ENCODE measurements at regions not wholly inside any gene's neighbourhood (a gene's known extent, or its start where the extent isn't known, plus 50 kb on each side); places are given as distances from the start of the nearest gene placed in this dataset.

- dilution Hi-C loops (cut with MboI; ENCODE audit: extremely low pct_ligation_motif_present, low sequenced_read_pairs) (no loop called here), intact Hi-C loops (cut with micrococcal nuclease) (no loop called here)
- no peak overlapping the region for H3K4me3 ChIP-seq (replicated peaks in 1 of 3; ENCODE audit: insufficient read depth in 1 of 3, low read depth in 1 of 3, low read length in 3 of 3)
- no peak overlapping the region for H3K4me2 ChIP-seq (ENCODE audit: insufficient read depth, low read length)
- no peaks in the 10 kb centered on the region for H3K36me3 ChIP-seq (ENCODE audit: control insufficient read depth in 2 of 2, extremely low read depth in 1 of 2, insufficient read depth in 2 of 2, low read length in 2 of 2)
- BruUV-seq (replicated peaks) = no TSS peak
- H3K9ac ChIP-seq (replicated peaks; ENCODE audit: extremely low read depth, insufficient read depth, low read length) = no peak overlapping the region
- H3K4me1 ChIP-seq (ENCODE audit: control insufficient read depth, extremely low read depth, insufficient read depth, low read length) = no peaks in the 10 kb centered on the region
- H4K20me1 ChIP-seq (replicated peaks; ENCODE audit: control insufficient read depth, extremely low read depth, insufficient read depth, low read length) = no peaks in the 10 kb centered on the region
- H3K9me1 ChIP-seq (replicated peaks; ENCODE audit: control insufficient read depth, extremely low read depth, insufficient read depth, low read length) = no peaks in the 10 kb centered on the region
- no peaks in the 10 kb centered on the region for H3K27me3 ChIP-seq (ENCODE audit: control insufficient read depth in 2 of 2, insufficient read depth in 2 of 2, low read length in 2 of 2)
- ChIA-PET CTCF (no interaction called here), POLR2A (no interaction called here)
- H3K9me3 ChIP-seq (replicated peaks; ENCODE audit: control insufficient read depth, insufficient read depth, low read length) = no peaks in the 10 kb centered on the region
- TF ChIP-seq EZH2 (IDR thresholded peaks at IDR 0.05; ENCODE audit: borderline replicate concordance, low read depth, low read length, severe bottlenecking) (no peak), POLR2AphosphoS5 (IDR thresholded peaks at IDR 0.05; ENCODE audit: insufficient read depth, low read depth, low read length) (no peak), POLR2A (IDR thresholded peaks at IDR 0.05; ENCODE audit: low read depth, low read length) (no peak)
- FAIRE-seq (no peak), DNase-seq (ENCODE audit: low read depth, low spot score) (no peak)
- no peaks in the 10 kb centered on the region for H3K79me2 ChIP-seq (ENCODE audit: control insufficient read depth, insufficient read depth, low read length)
- H2AFZ ChIP-seq (ENCODE audit: low read depth, low read length) = no peak overlapping the region
- H3K27ac ChIP-seq (ENCODE audit: insufficient read depth, low read depth, low read length) = no peak overlapping the region
Measured at GRCh38 chr4:8742546-8742945, 129.1 kb downstream of the HMX1 start.

GRCh38 chr4:8741513-8742226 lies 130.0 kb downstream of the HMX1 start:
- Histone ChIP-seq H3K36me3 (ENCODE audit: control insufficient read depth in 2 of 2, extremely low read depth in 1 of 2, insufficient read depth in 2 of 2, low read length in 2 of 2) (no peaks in the 10 kb centered on the region), H3K27me3 (ENCODE audit: control insufficient read depth in 2 of 2, insufficient read depth in 2 of 2, low read length in 2 of 2) (no peaks in the 10 kb centered on the region), H3K4me2 (ENCODE audit: insufficient read depth, low read length) (no peak overlapping the region), H3K4me1 (ENCODE audit: control insufficient read depth, extremely low read depth, insufficient read depth, low read length) (no peaks in the 10 kb centered on the region), H3K79me2 (ENCODE audit: control insufficient read depth, insufficient read depth, low read length) (no peaks in the 10 kb centered on the region), H3K9ac (replicated peaks; ENCODE audit: extremely low read depth, insufficient read depth, low read length) (no peak overlapping the region), H4K20me1 (replicated peaks; ENCODE audit: control insufficient read depth, extremely low read depth, insufficient read depth, low read length) (no peaks in the 10 kb centered on the region), H3K9me3 (replicated peaks; ENCODE audit: control insufficient read depth, insufficient read depth, low read length) (no peaks in the 10 kb centered on the region), H3K9me1 (replicated peaks; ENCODE audit: control insufficient read depth, extremely low read depth, insufficient read depth, low read length) (no peaks in the 10 kb centered on the region), H2AFZ (ENCODE audit: low read depth, low read length) (no peak overlapping the region), H3K4me3 (replicated peaks in 1 of 3; ENCODE audit: insufficient read depth in 1 of 3, low read depth in 1 of 3, low read length in 3 of 3) (no peak overlapping the region), H3K27ac (ENCODE audit: insufficient read depth, low read depth, low read length) (no peak overlapping the region)
- BruUV-seq (replicated peaks) = no TSS peak
- no peak for TF ChIP-seq GATA2 (IDR thresholded peaks at IDR 0.05; ENCODE audit: insufficient read depth, insufficient read length, low read depth, low read length)
- TF ChIP-seq, protein P1, sequence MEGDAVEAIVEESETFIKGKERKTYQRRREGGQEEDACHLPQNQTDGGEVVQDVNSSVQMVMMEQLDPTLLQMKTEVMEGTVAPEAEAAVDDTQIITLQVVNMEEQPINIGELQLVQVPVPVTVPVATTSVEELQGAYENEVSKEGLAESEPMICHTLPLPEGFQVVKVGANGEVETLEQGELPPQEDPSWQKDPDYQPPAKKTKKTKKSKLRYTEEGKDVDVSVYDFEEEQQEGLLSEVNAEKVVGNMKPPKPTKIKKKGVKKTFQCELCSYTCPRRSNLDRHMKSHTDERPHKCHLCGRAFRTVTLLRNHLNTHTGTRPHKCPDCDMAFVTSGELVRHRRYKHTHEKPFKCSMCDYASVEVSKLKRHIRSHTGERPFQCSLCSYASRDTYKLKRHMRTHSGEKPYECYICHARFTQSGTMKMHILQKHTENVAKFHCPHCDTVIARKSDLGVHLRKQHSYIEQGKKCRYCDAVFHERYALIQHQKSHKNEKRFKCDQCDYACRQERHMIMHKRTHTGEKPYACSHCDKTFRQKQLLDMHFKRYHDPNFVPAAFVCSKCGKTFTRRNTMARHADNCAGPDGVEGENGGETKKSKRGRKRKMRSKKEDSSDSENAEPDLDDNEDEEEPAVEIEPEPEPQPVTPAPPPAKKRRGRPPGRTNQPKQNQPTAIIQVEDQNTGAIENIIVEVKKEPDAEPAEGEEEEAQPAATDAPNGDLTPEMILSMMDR (IDR thresholded peaks at IDR 0.05; ENCODE audit: extremely low read depth in 1 of 2, insufficient read depth in 1 of 2, low read depth in 1 of 2, low read length in 2 of 2) = no peak
- no peak for DNase-seq (ENCODE audit: low read depth, low spot score)
- dilution Hi-C loops (cut with MboI; ENCODE audit: extremely low pct_ligation_motif_present, low sequenced_read_pairs) (no loop called here), intact Hi-C loops (cut with micrococcal nuclease) (no loop called here)
- ChIA-PET POLR2A (no interaction called here), CTCF (no interaction called here)
- no peak for FAIRE-seq
